Nucleus accumbens (tissue), 56 donors: ENCODE measurements at regions not wholly inside any gene's neighbourhood (a gene's known extent, or its start where the extent isn't known, plus 50 kb on each side); places are given as distances from the start of the nearest gene placed in this dataset.

Experiments used
- DNase-seq, 56 donors: peaks; one replicate each; lab custom pipeline; 2025; lab: John Stamatoyannopoulos, UW

GRCh38 chr20:23282546-23282945 is 68.0 kb upstream of the NXT1 start:
- no peak for DNase-seq

GRCh38 chr20:23282111-23282510 is 68.5 kb upstream of the NXT1 start:
- DNase-seq, result no peak

- DNase-seq, result no peak
These were observed 70.8 kb upstream of the NXT1 start for GRCh38 chr20:23279836-23280235.

- no peak for DNase-seq
These were observed 72.4 kb upstream of the NXT1 start for GRCh38 chr20:23278172-23278571.

- no peak for DNase-seq
These were observed 73.3 kb upstream of the NXT1 start for GRCh38 chr20:23277316-23277715.

- DNase-seq, result no peak
These were observed 76.8 kb upstream of the NXT1 start for GRCh38 chr20:23273776-23274175.

GRCh38 chr20:23272176-23273029 is 78.2 kb upstream of the NXT1 start:
- no peak for DNase-seq

GRCh38 chr20:23270382-23270911 is 80.1 kb upstream of the NXT1 start:
- DNase-seq, result no peak

- DNase-seq, result no peak
These were observed 80.6 kb upstream of the NXT1 start for GRCh38 chr20:23269954-23270353.

- DNase-seq, result no peak
These were observed 81.7 kb upstream of the NXT1 start for GRCh38 chr20:23268792-23269354.

- no peak for DNase-seq
These were observed 82.7 kb upstream of the NXT1 start for GRCh38 chr20:23267909-23268308.

GRCh38 chr20:23266530-23267398 is 83.8 kb upstream of the NXT1 start:
- no peak for DNase-seq

- DNase-seq, result no peak
These were observed 85.4 kb upstream of the NXT1 start for GRCh38 chr20:23265226-23265625.

GRCh38 chr20:23264545-23264944 is 86.0 kb upstream of the NXT1 start:
- no peak for DNase-seq

- DNase-seq, result no peak
These were observed 90.3 kb upstream of the NXT1 start for GRCh38 chr20:23260181-23260840.

GRCh38 chr20:23258747-23259121 is 91.9 kb upstream of the NXT1 start:
- DNase-seq, result no peak

GRCh38 chr20:23257848-23258746 is 92.5 kb upstream of the NXT1 start:
- DNase-seq, result no peak

- no peak for DNase-seq
These were observed 93.4 kb upstream of the NXT1 start for GRCh38 chr20:23257106-23257761.
